MM.1S (cell line): ENCODE measurements at regions not wholly inside any gene's neighbourhood (a gene's known extent, or its start where the extent isn't known, plus 50 kb on each side); places are given as distances from the start of the nearest gene placed in this dataset.

ENCODE experiments used
- DNase-seq: peaks from one replicate; pipeline ENCODE4 v3.0.0-alpha.2; 2015
- H2AFZ ChIP-seq: fragments of 300-600 bp; sonication (generic); 2 replicates; pipeline ENCODE4 v1.6.0; 2016; ENCODE audit warnings: antibody characterized with exemption, low read length
- H3F3A ChIP-seq: fragments of 300-600 bp; sonication (generic); 2 replicates; pipeline ENCODE4 v1.6.1; 2016; ENCODE audit warnings: mild to moderate bottlenecking, antibody characterized with exemption, low read length, moderate library complexity, mixed read lengths; ENCODE audit not compliant: insufficient read depth
- H3K27ac ChIP-seq: fragments of 300-600 bp; sonication (generic); 2 replicates; pipeline ENCODE4 v1.5.1; 2016; ENCODE audit warnings: mild to moderate bottlenecking, low read length
- H3K27me3 ChIP-seq: fragments of 300-600 bp; sonication (generic); replicated peaks from 2 replicates; pipeline ENCODE4 v1.6.0; 2016; ENCODE audit warnings: low read length; ENCODE audit not compliant: insufficient read depth
- H3K36me3 ChIP-seq: fragments of 300-600 bp; sonication (generic); replicated peaks from 2 replicates; pipeline ENCODE4 v1.6.1; 2016; ENCODE audit warnings: mild to moderate bottlenecking, low read length, mixed read lengths; ENCODE audit not compliant: insufficient read depth
- H3K4me1 ChIP-seq: fragments of 300-600 bp; sonication (generic); 2 replicates; pipeline ENCODE4 v1.6.1; 2016; ENCODE audit warnings: low read length, mixed read lengths
- H3K4me2 ChIP-seq: fragments of 300-600 bp; sonication (generic); 2 replicates; pipeline ENCODE4 v1.6.0; 2016; ENCODE audit warnings: low read depth, low read length
- H3K4me3 ChIP-seq: fragments of 300-600 bp; sonication (generic); 2 replicates; pipeline ENCODE4 v1.5.1; 2016; ENCODE audit warnings: low read length, mixed read lengths
- H3K79me2 ChIP-seq: fragments of 300-600 bp; sonication (generic); 2 replicates; pipeline ENCODE4 v1.6.1; 2016; ENCODE audit warnings: mixed run types, low read length, mixed read lengths
- H3K9ac ChIP-seq: fragments of 300-600 bp; sonication (generic); 2 replicates; pipeline ENCODE4 v1.6.1; 2016; ENCODE audit warnings: low read length, mixed read lengths
- H3K9me2 ChIP-seq: fragments of 300-600 bp; sonication (generic); replicated peaks from 2 replicates; pipeline ENCODE4 v1.6.1; 2016; ENCODE audit warnings: mild to moderate bottlenecking, low read length, mixed read lengths; ENCODE audit not compliant: insufficient read depth
- H3K9me3 ChIP-seq: fragments of 300-600 bp; sonication (generic); replicated peaks from 2 replicates; pipeline ENCODE4 v1.6.1; 2016; ENCODE audit warnings: mild to moderate bottlenecking, low read length, mixed read lengths; ENCODE audit not compliant: insufficient read depth
- H4K20me1 ChIP-seq: fragments of 300-600 bp; sonication (generic); 2 replicates; pipeline ENCODE4 v1.6.1; 2016; ENCODE audit warnings: mild to moderate bottlenecking, low read length, moderate library complexity, mixed read lengths; ENCODE audit not compliant: insufficient read depth
- CTCF ChIP-seq: fragments of 300-600 bp; sonication (generic); IDR thresholded peaks from 2 replicates; pipeline ENCODE4 v1.5.1; 2016; ENCODE audit warnings: antibody characterized with exemption, low read length, mixed read lengths
- EZH2 ChIP-seq: fragments of 300-600 bp; sonication (generic); optimal IDR thresholded peaks from 2 replicates; pipeline ENCODE3; 2017; ENCODE audit warnings: low read depth, mild to moderate bottlenecking, antibody characterized with exemption, low read length, mixed read lengths
- EZH2phosphoT487 ChIP-seq: fragments of 300-600 bp; sonication (generic); IDR thresholded peaks from 2 replicates; pipeline ENCODE4 v1.6.1; 2018; ENCODE audit warnings: antibody characterized with exemption, low read length

- Histone ChIP-seq H3K36me3 (no peaks in the 10 kb centered on the region), H4K20me1 (no peaks in the 10 kb centered on the region), H3K4me3 (no peak overlapping the region), H3K27ac (no peak overlapping the region), H3K4me2 (no peak overlapping the region), H3K9me2 (no peaks in the 10 kb centered on the region), H3F3A (no peaks in the 10 kb centered on the region), H3K79me2 (no peaks in the 10 kb centered on the region), H3K27me3 (peaks cover 80% of the 10 kb centered on the region), H2AFZ (no peak overlapping the region), H3K9me3 (no peaks in the 10 kb centered on the region), H3K9ac (no peak overlapping the region), H3K4me1 (no peaks in the 10 kb centered on the region)
- TF ChIP-seq EZH2phosphoT487 (no peak), EZH2 (no peak), CTCF (no peak)
- no peak for DNase-seq
Observed at GRCh38 chr1:29639156-29639736, 402.9 kb downstream of the PTPRU start.

- Histone ChIP-seq H3K4me3 (no peak overlapping the region), H3F3A (no peaks in the 10 kb centered on the region), H4K20me1 (no peaks in the 10 kb centered on the region), H3K36me3 (no peaks in the 10 kb centered on the region), H3K27ac (no peak overlapping the region), H3K4me2 (no peak overlapping the region), H3K9ac (no peak overlapping the region), H3K27me3 (peaks cover 82% of the 10 kb centered on the region), H3K79me2 (no peaks in the 10 kb centered on the region), H3K4me1 (no peaks in the 10 kb centered on the region), H3K9me2 (no peaks in the 10 kb centered on the region), H2AFZ (no peak overlapping the region), H3K9me3 (no peaks in the 10 kb centered on the region)
- TF ChIP-seq EZH2phosphoT487: no peak
- no peak for TF ChIP-seq EZH2
- no peak for TF ChIP-seq CTCF
- no peak for DNase-seq
Observed at GRCh38 chr1:29638281-29638680, 402.0 kb downstream of the PTPRU start.

- peaks cover 77% of the 10 kb centered on the region for H3K27me3 ChIP-seq
- H3K9me2 ChIP-seq: no peaks in the 10 kb centered on the region
- no peaks in the 10 kb centered on the region for H3K9me3 ChIP-seq
- no peak for TF ChIP-seq CTCF
- TF ChIP-seq EZH2phosphoT487: no peak
- TF ChIP-seq EZH2: no peak
- H3K27ac ChIP-seq: no peak overlapping the region
- no peak overlapping the region for H2AFZ ChIP-seq
- no peak overlapping the region for H3K4me2 ChIP-seq
- no peak overlapping the region for H3K9ac ChIP-seq
- no peaks in the 10 kb centered on the region for H3F3A ChIP-seq
- DNase-seq: no peak
- H3K79me2 ChIP-seq: no peaks in the 10 kb centered on the region
- H4K20me1 ChIP-seq: no peaks in the 10 kb centered on the region
- H3K36me3 ChIP-seq: no peaks in the 10 kb centered on the region
- H3K4me1 ChIP-seq: no peaks in the 10 kb centered on the region
- no peak overlapping the region for H3K4me3 ChIP-seq
Observed at GRCh38 chr1:29636936-29637335, 400.6 kb downstream of the PTPRU start.
